ENCODE measurements at regions not wholly inside any gene's neighbourhood (a gene's known extent, or its start where the extent isn't known, plus 50 kb on each side); places are given as distances from the start of the nearest gene placed in this dataset.

GRCh38 chr1:104072915-104073371 is 323.2 kb downstream of the AMY1C start:
- no peak for TF ChIP-seq CTCF (IDR thresholded peaks at IDR 0.05; ENCODE audit: low read depth)

- no peak for TF ChIP-seq CTCF (IDR thresholded peaks at IDR 0.05; ENCODE audit: low read depth)
Observed at GRCh38 chr1:104073463-104073902, 323.8 kb downstream of the AMY1C start.

GRCh38 chr1:104082221-104082620 is 332.5 kb downstream of the AMY1C start:
- TF ChIP-seq CTCF (IDR thresholded peaks at IDR 0.05; ENCODE audit: low read depth), result no peak

- no peak for TF ChIP-seq CTCF (IDR thresholded peaks at IDR 0.05; ENCODE audit: low read depth)
Observed at GRCh38 chr1:104084380-104084779, 334.7 kb downstream of the AMY1C start.

- TF ChIP-seq CTCF (IDR thresholded peaks at IDR 0.05; ENCODE audit: low read depth), result no peak
Observed at GRCh38 chr1:104092698-104093097, 343.0 kb downstream of the AMY1C start.

- no peak for TF ChIP-seq CTCF (IDR thresholded peaks at IDR 0.05; ENCODE audit: low read depth)
Observed at GRCh38 chr1:104098837-104099236, 349.1 kb downstream of the AMY1C start.

GRCh38 chr1:104100115-104100514 is 350.4 kb downstream of the AMY1C start:
- no peak for TF ChIP-seq CTCF (IDR thresholded peaks at IDR 0.05; ENCODE audit: low read depth)
